ENCODE measurements at regions not wholly inside any gene's neighbourhood (a gene's known extent, or its start where the extent isn't known, plus 50 kb on each side); places are given as distances from the start of the nearest gene placed in this dataset.

GRCh38 chr1:58978096-58978495 lies 194.2 kb upstream of the JUN start:
- in situ Hi-C loops (cut with HindIII; ENCODE audit: low pct_ligation_motif_present, low pct_unique_long_range_greater_than_20kb, low sequenced_read_pairs): no loop called here
- DNase-seq: no peak

- no peak for DNase-seq
- in situ Hi-C loops (cut with HindIII; ENCODE audit: low pct_ligation_motif_present, low pct_unique_long_range_greater_than_20kb, low sequenced_read_pairs): no loop called here
Observed at GRCh38 chr1:58979086-58979485, 195.2 kb upstream of the JUN start.

DNA sequence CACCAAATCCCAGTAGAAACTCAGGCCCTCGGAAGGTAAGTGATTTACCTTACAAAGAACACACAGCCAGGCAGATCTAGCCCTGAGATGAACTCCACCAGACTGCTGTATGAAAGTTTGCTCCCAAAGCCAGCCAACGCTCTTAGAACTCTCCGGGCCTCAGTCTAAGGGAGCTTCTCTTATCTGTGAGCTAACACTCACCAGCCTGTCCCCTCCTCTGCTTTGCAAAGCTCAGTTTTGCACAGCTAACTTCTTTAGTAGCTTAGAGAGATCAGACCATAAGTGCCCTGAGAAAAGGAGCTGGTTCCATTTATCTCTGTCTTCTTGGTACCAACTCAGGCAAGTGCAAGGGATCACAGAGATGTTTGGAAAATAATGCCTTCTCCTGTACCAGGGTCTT lies 195.8 kb upstream of the JUN start:
- in situ Hi-C loops (cut with HindIII; ENCODE audit: low pct_ligation_motif_present, low pct_unique_long_range_greater_than_20kb, low sequenced_read_pairs): no loop called here
- no peak for DNase-seq

DNA sequence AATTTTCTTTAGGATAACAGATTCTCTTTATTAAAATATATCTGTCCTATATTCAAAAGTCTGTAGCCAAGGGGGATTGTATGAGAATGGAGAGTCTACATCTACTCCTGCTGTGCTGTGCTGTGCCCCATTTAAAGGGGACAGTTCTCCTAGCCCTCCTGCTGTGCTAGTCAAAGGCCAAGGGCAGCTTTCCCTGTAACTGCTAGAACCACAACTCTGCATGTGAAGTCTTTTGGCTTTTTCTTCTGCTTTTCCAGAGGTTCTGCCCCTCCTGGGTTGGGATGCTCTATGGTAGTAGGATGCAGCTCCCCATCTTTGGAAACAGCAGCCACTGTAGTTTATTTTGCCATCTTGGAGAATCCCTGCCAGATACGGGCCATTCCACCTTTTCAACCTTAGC lies 197.5 kb upstream of the JUN start:
- in situ Hi-C loops (cut with HindIII; ENCODE audit: low pct_ligation_motif_present, low pct_unique_long_range_greater_than_20kb, low sequenced_read_pairs): no loop called here
- DNase-seq: no peak

- DNase-seq: no peak
- in situ Hi-C loops (cut with HindIII; ENCODE audit: low pct_ligation_motif_present, low pct_unique_long_range_greater_than_20kb, low sequenced_read_pairs): no loop called here
Observed at GRCh38 chr1:58982259-58982998, 198.6 kb upstream of the JUN start.

DNA sequence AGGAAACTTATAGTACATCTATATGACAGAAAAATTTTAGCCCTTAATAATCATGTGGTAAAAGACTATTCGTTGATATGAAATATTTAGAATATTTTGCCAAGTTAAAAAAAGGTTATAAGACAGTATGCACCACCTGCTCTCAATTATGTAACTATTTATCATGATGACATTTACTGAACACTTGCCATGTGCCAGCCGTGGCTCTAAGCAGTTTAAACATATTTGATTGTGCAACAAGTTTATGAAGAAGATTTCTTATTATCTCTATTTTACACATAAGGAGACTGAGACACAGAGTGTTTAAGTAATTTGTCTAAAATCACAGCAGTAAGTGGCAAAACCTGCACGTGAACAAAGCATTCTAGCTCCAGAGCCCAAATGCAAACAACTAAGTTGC lies 199.3 kb upstream of the JUN start:
- no peak for DNase-seq

DNA sequence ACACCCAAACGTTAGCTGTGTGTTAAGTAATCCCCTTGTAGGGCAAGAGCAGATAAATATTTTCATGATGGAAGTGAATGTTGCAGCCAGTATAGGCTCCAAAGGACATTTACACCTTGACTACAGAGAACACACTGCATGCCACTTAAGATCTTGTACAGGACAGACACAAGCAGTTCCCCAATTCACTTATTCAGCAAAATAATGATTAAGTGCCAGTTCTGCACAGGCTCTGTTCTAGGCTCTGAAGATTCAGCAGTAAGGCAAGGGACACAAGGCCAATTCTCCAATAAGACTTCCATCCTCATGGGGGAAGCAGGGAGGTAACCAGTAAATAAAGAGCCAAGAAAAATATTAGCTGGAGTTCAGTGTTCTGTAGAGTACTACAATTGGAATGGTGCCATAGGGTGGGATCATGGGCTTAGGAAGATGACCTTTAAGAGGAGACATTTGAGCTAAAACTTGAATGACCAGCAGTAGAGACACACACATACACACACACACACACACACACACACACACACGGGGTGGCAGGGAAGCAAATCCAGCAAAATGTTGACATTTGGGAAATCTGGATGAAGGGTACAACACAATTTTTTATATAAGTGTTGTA lies 199.9 kb upstream of the JUN start:
- in situ Hi-C loops (cut with HindIII; ENCODE audit: low pct_ligation_motif_present, low pct_unique_long_range_greater_than_20kb, low sequenced_read_pairs): no loop called here

More for the DNA sequence above, 199.3 kb upstream of the JUN start:
- in situ Hi-C loops (cut with HindIII; ENCODE audit: low pct_ligation_motif_present, low pct_unique_long_range_greater_than_20kb, low sequenced_read_pairs): no loop called here

DNA sequence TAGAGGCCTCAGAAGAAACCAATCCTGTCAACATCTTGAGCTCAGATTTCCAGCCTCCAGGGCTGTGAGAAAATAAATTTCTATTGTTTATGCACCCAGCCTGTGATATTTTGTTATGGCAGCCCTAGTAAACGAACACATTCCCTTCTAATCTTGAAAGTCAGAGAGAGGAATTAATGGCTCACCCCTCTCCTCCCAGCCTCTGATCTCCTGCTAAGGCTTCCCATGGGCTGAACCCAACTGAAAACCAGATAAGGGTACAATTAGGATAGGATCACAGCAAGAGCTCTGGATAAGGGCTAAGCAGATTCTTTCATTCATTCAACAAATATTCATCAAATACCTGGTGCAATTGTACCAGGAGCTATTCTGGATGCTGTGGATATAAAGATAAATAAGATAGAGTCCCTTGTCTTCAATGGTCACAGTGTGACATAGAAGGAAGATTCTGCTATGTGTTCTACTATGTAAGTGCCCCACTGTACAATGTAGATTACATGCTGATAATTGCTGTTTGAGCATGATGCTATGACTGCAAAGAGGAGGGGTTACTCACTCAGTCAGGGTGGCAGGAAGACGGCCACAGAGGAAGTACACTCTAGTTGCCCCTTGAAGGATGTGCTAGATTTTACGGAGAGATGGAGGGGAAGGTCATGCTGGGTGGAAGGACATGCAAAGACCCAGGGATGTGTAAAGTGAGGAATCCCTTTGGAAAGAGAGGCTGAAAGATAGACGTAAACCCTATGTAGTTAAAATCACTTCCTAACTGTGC lies 203.3 kb upstream of the JUN start:
- in situ Hi-C loops (cut with HindIII; ENCODE audit: low pct_ligation_motif_present, low pct_unique_long_range_greater_than_20kb, low sequenced_read_pairs): no loop called here
- no peak for DNase-seq

More for the DNA sequence above, 199.9 kb upstream of the JUN start:
- no peak for DNase-seq

GRCh38 chr1:58988752-58989151 lies 204.9 kb upstream of the JUN start:
- DNase-seq: no peak
- in situ Hi-C loops (cut with HindIII; ENCODE audit: low pct_ligation_motif_present, low pct_unique_long_range_greater_than_20kb, low sequenced_read_pairs): no loop called here

DNA sequence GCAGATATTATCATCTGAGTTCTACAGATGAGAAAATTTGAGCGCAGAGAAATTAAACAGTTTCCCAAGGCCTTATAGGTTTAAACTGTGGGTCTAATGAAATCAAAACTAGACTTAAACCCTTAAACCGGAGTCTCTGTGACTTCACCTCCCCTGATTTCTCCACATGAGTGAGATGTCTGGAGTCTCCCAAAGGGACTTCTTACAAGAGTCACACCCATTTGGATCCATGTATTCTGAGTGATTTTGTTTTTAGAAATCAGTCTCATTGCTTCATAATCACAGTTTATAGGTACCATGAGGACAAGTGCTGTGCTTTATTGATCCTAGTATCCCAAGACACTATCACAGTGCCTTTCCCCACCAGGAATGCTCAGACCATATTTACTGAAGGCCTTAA lies 206.0 kb upstream of the JUN start:
- no peak for DNase-seq
- in situ Hi-C loops (cut with HindIII; ENCODE audit: low pct_ligation_motif_present, low pct_unique_long_range_greater_than_20kb, low sequenced_read_pairs): no loop called here

DNA sequence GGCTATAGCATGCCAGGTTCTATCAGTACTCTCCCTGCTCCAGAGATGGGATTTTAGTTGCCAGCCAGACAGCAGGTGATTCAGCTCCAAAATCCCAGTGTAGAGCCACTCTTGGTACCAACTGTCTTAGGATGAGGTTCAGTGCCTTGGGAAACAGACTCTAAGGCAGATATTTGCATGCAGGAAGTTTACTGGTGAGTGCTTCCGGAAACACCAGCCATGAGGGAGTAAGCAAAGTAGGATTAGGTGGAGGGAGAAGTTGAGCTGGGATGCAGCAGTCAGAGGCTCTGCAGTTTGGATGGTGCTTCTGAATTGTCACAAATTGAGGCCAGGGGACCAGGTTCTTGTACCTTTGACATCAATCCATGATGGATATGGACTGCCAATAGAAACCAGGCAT lies 207.5 kb upstream of the JUN start:
- in situ Hi-C loops (cut with HindIII; ENCODE audit: low pct_ligation_motif_present, low pct_unique_long_range_greater_than_20kb, low sequenced_read_pairs): no loop called here
- no peak for DNase-seq

DNA sequence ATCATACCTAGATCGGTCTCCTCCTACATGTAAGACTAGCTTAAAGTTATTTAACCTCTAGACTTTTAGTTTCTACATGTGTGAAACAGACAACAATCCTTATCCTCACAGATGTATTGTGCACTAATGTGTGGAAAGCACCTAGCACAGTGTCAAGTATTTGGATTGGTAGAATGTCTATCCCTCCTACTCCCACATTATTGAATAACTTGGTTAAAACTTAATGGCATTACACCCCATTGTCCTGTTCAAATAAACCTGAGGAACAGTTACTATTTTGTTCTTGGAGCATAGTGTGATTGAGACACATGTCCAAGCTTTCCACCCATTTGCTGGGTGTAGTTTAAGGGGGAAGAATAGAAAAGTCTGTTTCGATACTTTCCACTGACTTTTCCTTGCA lies 208.8 kb upstream of the JUN start:
- no peak for DNase-seq
- in situ Hi-C loops (cut with HindIII; ENCODE audit: low pct_ligation_motif_present, low pct_unique_long_range_greater_than_20kb, low sequenced_read_pairs): no loop called here

DNA sequence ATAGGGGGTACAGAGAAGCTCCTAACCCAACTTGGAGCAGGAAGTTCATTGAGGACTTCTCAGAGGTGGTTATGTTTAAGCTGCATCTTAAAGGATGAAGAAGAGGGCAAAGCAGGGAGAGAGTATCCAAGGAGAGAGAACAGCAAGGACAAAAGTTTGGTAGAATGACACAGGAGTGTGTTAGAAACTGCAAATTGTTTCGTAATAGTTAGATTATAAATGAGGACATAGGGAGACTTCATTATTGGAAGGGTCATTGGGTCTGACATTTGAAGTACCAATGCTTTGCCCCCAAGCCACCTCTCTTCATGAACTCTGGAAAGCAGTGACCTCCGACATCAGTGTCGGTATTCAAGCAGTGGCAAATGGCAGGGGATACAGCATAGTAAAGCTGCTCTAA lies 209.6 kb upstream of the JUN start:
- DNase-seq: no peak
- in situ Hi-C loops (cut with HindIII; ENCODE audit: low pct_ligation_motif_present, low pct_unique_long_range_greater_than_20kb, low sequenced_read_pairs): no loop called here

GRCh38 chr1:58994664-58995063 lies 210.8 kb upstream of the JUN start:
- DNase-seq: no peak
- in situ Hi-C loops (cut with HindIII; ENCODE audit: low pct_ligation_motif_present, low pct_unique_long_range_greater_than_20kb, low sequenced_read_pairs): no loop called here

DNA sequence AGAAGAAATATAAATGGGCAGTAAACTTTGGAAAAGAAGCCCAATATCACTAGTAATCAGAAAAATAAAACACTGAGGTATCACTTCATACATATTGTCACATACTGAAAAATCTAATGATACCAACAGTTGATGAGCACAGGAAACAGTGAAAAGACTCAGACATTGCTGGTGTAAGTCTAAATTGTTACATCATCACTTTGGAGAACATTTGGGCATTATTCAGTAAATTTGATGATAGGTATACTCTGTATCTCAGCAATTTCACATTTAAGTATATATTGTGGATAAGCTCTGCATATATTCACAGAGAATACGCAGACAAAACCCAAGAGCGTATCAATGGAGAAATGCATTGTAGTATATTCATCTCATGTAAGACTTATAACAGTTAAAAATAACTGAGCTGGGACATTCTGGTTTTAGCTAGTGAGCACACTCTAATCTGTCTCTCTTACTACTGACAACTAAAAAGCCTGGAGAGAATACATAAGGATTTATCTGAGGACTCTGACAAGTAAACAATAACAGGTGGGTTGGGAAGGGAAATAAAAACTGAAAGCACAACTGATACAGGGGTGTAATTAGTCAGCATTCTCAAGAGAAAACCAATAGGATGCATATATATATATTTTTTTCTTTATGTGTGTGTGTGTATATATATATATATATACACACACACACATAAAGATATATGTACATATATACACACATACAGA lies 212.7 kb upstream of the JUN start:
- in situ Hi-C loops (cut with HindIII; ENCODE audit: low pct_ligation_motif_present, low pct_unique_long_range_greater_than_20kb, low sequenced_read_pairs): no loop called here
- DNase-seq: no peak

DNA sequence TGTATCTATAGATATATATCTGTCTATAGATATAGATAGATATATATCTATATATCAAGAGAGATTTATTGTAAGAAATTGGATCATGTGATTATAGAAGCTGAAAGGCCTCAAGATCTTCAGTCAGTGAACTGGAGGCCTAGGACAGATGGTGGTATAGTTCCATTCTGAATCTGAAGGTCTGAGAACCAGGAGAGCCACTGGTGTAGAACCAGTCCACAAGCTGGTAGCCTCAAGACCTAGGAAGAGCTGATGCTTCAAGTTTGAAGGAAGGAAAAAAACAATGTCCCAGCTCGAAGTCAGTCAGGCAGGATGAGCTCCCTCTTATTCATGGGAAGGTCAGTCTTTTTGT lies 213.2 kb upstream of the JUN start:
- in situ Hi-C loops (cut with HindIII; ENCODE audit: low pct_ligation_motif_present, low pct_unique_long_range_greater_than_20kb, low sequenced_read_pairs): no loop called here
- no peak for DNase-seq

DNA sequence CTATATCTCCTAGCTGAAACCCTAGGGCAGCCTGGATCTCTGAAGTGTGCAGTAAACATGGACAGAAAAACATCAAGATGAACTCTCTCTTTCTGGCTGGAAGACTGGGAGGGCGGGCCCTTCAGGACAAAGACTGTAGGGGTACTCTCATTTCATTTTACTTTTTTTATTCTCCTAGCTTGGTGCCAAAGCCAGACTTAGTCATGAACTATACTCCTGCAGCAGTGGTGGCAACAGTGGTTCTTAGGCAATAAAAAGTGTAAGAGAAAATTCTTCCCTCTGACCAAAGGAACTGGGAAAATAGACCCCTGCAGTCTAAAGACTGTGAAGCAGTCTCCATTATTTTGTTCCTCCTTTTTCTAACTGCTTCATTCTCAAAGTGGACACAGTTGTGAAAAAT lies 213.8 kb upstream of the JUN start:
- DNase-seq: no peak
- in situ Hi-C loops (cut with HindIII; ENCODE audit: low pct_ligation_motif_present, low pct_unique_long_range_greater_than_20kb, low sequenced_read_pairs): no loop called here

DNA sequence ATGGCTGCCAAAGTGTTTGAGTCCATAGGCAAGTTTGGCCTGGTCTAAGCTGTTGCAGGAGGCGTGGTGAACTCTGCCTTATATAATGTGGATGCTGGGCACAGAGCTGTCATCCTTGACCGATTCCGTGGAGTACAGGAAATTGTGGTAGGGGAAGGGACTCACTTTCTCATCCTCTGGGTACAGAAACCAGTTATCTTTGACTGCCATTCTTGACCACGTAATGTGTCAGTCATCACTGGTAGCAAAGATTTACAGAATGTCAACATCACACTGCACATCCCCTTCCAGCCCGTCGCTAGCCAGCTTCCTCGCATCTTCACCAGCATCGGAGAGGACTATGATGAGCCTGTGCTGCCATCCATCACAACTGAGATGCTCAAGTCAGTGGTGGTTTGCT lies 215.8 kb upstream of the JUN start:
- no peak for DNase-seq
- in situ Hi-C loops (cut with HindIII; ENCODE audit: low pct_ligation_motif_present, low pct_unique_long_range_greater_than_20kb, low sequenced_read_pairs): no loop called here

- in situ Hi-C loops (cut with HindIII; ENCODE audit: low pct_ligation_motif_present, low pct_unique_long_range_greater_than_20kb, low sequenced_read_pairs): no loop called here
Observed at GRCh38 chr1:59004755-59005154, 220.9 kb upstream of the JUN start.

More at GRCh38 chr1:59004755-59005154, 220.9 kb upstream of the JUN start:
- no peak for DNase-seq
